ENCODE measurements at regions not wholly inside any gene's neighbourhood (a gene's known extent, or its start where the extent isn't known, plus 50 kb on each side); places are given as distances from the start of the nearest gene placed in this dataset.

- no peak for DNase-seq (ENCODE audit: low read depth)
Measured at GRCh38 chrX:109312757-109313156, 169.1 kb downstream of the GUCY2F start.

GRCh38 chrX:109310031-109310430 is 171.9 kb downstream of the GUCY2F start:
- DNase-seq (ENCODE audit: low read depth), result no peak

GRCh38 chrX:109301177-109301576 is 180.7 kb downstream of the GUCY2F start:
- no peak for DNase-seq (ENCODE audit: low read depth)

DNA sequence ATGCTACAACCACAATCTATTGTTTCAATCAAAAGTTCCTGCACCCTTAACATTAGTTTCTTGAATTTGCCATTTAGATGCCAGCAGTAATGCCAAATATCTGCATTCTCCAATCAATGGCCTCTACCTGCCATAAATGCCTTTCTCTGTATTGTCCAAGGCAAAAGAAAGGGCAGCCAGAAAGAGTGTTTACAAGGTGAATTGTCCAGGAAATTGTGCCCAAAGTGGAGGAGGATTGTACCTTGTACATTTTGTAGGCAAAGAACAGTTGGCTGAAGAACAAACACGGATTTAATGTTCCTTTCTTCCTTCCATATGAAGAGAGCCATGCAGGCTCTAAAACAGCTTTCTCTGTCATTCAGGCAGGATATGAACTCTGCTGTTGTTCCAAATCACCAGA is 181.5 kb downstream of the GUCY2F start:
- no peak for DNase-seq (ENCODE audit: low read depth)

GRCh38 chrX:109299091-109299490 is 182.8 kb downstream of the GUCY2F start:
- no peak for DNase-seq (ENCODE audit: low read depth)

DNA sequence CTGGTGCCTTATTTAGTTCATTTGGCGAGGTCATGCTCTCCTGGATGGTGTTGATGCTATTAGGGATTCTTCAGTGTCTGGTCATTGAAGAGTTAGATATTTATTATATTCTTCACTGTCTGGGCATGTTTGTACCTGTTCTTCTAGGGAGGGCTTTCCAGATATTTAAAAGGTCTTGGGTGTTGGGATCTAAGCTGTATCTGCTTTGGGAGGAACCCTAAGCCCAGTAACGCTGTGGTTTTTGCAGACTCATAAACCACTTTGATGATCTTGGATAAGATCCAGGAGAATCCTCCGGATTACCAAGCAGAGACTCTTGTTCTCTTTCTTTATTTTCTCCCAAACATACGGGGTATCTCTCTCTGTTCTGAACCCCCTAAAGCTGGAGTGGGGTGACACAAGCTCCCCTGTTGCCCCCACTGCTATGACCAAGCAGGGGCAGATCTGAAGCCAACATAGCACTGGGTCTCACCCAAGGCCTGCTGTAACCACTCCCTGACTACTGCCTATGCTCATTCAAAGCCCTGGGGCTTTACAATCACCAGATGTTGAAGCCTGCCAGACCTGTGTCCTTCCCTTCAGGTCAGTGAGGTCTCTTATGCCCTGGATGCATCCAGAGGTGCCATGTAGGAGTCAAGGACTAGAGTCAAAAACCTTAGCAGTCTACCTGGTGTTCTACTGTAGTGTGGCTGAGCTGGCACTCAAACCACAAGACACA is 187.6 kb downstream of the GUCY2F start:
- DNase-seq (ENCODE audit: low read depth), result peak; percentile 1

GRCh38 chrX:109283870-109284269 is 198.0 kb downstream of the GUCY2F start:
- no peak for DNase-seq (ENCODE audit: low read depth)

DNA sequence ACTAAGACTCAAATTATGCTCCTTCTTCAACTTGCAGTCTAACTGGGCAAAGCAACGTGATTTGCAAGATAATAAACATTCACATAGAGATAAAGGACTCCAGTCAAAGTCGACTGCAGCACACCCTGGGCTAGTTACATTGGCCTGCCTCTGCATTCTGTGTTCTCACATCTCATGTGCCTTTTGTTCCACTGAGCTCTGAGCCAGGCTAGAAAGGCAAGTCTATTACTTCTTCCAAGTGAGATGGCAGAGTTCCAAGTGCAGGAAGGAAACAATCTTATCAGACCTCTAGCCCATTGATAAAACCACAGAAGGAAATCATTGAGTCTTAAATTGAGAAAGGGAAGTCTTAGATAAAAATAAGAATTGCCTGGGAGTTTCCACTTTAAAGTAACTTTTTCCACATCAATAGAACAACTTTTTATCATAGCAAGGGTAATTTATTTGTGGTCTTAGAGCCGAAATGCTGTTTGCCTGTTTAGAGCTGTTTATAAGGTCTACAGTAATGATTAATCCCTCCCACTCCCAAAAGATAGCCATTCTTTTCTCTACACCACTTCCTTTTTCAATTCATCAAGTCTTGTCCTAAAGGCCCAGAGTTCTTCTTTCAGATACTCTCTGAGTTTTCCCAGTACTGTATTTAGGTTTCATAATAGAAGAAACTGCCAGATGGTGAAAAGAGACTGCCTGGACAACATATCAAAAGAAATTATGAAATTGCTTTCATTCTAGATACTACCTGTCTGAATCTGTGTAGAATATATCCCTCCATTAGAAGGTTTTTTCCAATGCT is 200.2 kb downstream of the GUCY2F start:
- no peak for DNase-seq (ENCODE audit: low read depth)

DNA sequence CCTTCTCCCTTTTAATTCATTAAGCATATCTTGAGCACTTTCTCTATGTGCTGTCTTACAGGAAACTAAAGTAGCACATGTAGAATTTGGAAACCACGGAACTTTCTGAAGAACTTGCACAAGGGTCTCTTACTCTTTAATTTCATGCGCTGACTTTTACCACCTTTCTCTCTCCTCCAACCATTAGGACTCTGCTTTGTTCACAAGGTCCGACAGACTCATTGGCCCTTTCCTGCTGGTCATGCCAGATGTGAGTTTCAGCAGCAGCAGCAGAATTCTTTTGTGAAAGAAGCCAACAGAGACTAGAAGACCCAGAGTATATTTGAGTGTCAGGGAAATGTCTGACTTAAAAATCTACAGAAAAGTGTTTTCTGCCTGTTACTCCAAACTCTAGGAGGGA is 207.1 kb downstream of the GUCY2F start:
- DNase-seq (ENCODE audit: low read depth), result no peak

DNA sequence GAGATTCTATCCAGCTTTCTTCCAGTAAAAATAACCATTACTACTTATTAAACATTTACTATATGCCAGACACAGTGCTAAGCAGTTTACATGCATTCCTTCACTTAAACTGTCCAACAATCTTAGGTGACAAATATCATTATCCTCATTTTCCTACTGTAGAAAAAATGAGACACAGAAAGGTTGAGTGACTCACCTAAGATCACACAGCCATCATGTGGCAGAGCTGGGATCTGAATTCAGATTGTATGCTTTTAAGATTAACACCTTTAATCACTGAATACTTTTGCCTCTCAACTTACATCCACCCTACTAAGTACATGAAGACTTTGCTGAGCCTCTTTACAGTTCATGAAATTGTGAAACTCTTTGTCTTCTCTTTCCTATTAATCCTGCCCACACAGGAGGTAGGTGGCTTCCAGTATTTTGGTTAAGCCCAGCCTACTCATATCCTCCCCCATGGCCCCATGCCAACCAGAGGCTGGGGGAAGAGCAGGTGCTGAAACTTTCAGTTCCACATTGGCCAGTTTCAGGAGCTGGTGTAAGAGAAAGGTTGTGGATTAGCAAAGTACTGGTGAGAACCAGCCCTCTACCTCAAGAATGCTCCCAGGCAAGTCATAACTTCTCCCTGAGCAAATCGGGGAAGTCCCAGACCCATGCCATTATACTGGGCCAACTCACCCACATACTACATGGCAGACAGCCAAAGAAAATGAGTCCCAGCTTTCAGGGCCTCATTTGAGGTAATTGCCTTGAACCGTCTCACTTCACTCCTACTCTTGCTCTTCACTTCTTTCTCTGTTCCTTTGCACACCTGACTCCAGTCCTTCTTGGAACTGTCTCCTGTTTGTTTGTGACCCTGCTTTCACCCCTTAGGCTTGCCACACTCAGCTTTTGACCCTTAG is 211.1 kb downstream of the GUCY2F start:
- no peak for DNase-seq (ENCODE audit: low read depth)

- no peak for DNase-seq (ENCODE audit: low read depth)
Measured at GRCh38 chrX:109268340-109268739, 213.5 kb downstream of the GUCY2F start.

- no peak for DNase-seq (ENCODE audit: low read depth)
Measured at GRCh38 chrX:109266034-109266433, 215.9 kb downstream of the GUCY2F start.

DNA sequence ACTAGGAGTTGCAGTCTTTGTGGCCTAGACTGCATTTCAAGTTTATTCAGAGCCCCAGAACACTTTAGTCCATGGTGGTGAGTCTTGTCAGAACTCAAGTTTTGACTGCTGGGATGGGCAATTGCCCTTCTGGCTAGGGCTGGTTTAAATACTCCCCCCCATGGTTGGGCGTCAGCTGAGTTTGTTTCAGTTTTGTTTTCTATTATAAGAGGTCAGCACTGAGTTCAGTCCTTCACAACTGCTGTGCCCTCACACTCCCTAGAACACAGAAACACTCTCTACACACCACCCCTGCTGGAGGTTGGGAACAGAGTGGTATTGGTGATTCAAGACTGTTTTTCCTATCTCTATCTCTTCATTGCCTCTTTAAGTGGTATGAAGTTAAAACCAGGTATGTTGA is 217.0 kb downstream of the GUCY2F start:
- DNase-seq (ENCODE audit: low read depth), result no peak

DNA sequence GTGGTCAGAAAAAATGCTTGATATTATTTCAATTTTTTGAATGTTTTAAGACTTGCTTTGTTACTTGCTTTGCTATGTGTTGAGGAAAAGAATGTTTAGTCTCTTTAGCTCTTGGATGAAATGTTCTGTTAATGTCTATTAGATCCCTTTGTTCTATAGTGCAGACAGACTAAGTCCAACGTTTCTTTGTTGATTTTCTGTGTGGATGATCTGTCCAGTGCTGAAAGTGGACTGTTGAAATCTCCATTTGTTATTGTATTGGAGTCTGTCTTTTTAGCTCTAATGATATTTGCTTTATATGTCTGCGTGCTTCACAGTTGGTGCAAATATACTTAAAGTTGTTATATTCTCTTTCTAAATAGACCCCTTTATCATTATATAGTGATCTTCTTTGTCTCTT is 220.6 kb downstream of the GUCY2F start:
- no peak for DNase-seq (ENCODE audit: low read depth)

GRCh38 chrX:109252789-109253188 is 229.1 kb downstream of the GUCY2F start:
- DNase-seq (ENCODE audit: low read depth), result no peak

DNA sequence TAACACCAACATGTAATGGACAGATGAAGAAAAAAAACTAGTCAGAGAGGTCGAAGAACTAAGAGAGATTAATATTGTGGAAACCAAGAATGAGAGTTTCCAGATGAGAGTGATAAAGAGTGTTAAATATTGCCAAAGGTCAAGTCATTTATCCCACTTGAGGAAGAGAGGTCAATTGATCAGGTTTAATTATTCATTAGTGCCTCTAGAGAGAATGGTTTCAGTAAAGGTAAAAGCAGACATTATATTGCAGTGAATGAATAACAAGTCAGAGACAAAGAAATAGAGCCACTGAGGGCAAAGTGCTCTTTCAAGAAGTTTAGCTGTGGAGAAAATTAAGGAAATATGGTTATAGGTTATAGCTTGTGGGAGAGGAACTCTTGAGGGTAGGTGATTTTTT is 263.1 kb downstream of the GUCY2F start:
- no peak for DNase-seq (ENCODE audit: low read depth)

- DNase-seq (ENCODE audit: low read depth), result peak; percentile 4
Measured at GRCh38 chrX:109199726-109200125, 282.2 kb downstream of the GUCY2F start.

DNA sequence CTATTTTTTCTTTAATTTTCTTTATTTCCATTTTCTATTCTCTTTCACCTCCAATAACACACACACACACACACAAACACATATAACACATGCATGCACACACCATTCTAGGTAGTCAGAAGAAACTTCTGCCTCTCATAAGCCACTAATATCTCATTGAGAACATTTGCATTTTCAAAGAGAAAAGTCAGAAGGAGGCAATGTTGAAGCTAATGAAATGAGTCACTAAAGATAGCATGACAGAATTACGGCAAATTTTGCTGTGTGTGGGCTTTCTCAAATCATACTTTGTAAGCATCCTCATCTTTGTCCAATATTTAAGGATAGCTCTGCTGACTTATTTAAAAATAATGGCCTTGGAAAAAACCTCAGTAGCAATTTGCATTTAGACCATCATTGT is 291.3 kb downstream of the GUCY2F start:
- DNase-seq (ENCODE audit: low read depth), result no peak

- DNase-seq (ENCODE audit: low read depth), result no peak
Measured at GRCh38 chrX:109187473-109188168, 294.3 kb downstream of the GUCY2F start.

DNA sequence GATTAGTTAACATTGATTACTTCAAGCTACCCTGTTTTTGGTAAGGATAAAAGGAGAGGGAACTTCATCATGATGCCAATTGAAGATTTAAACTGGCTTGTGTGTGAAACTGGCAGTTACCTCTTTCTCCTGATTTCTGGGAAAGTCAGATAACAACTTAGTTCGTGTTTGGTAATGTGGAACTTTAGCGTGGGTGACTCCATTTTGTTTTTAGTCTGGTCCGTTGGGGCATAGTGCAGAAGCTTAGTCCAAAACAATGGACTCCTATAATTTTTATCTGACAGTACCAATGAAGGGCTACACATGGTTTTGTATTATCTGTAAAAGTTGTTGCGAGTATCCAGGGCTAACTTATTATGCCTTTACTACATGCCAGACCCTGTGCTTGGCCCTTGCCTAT is 294.9 kb downstream of the GUCY2F start:
- no peak for DNase-seq (ENCODE audit: low read depth)

- DNase-seq (ENCODE audit: low read depth), result no peak
Measured at GRCh38 chrX:109184506-109185139, 297.3 kb downstream of the GUCY2F start.

Measured in LHCN-M2 (cell line).